ENCODE measurements at regions not wholly inside any gene's neighbourhood (a gene's known extent, or its start where the extent isn't known, plus 50 kb on each side); places are given as distances from the start of the nearest gene placed in this dataset.

GRCh38 chr22:47372596-47373385 lies 610.3 kb downstream of the TBC1D22A start:
- WGBS (ENCODE audit: insufficient coverage): 90% methylated on average over 23 of the region's 27 CpGs
- H3K4me3 ChIP-seq (ENCODE audit: control insufficient read depth in 1 of 2, extremely low read depth in 1 of 2, low read length in 1 of 2): no peak overlapping the region
- POLR2A ChIA-PET: no interaction called here
- CTCF ChIA-PET: no interaction called here
- H3K36me3 ChIP-seq (ENCODE audit: control insufficient read depth in 2 of 2, extremely low read depth in 1 of 2, insufficient read depth in 1 of 2, low read length in 1 of 2): no peaks in the 10 kb centered on the region
- no peaks in the 10 kb centered on the region for H3K4me1 ChIP-seq (ENCODE audit: control insufficient read depth in 1 of 2, extremely low read depth in 1 of 2, insufficient read depth in 2 of 2, low read length in 2 of 2)
- H3K9me3 ChIP-seq: no peaks in the 10 kb centered on the region
- Mint-ChIP-seq H3K4me1 (no peaks in the 10 kb centered on the region), H3K27me3 (peaks cover 12 to 17% of the 10 kb centered on the region in 2 donors), H3K27ac (no peak overlapping the region), H3K36me3 (no peaks in the 10 kb centered on the region), H3K4me3 (no peak overlapping the region), H3K9me3 (no peaks in the 10 kb centered on the region)
- ATAC-seq (replicated peaks in 1 of 4) (no peak), DNase-seq (no peak)
- H3K27ac ChIP-seq (ENCODE audit: low read length): no peak overlapping the region
- H3K27me3 ChIP-seq (replicated peaks in 1 of 2; ENCODE audit: control insufficient read depth in 2 of 2, extremely low read depth in 1 of 2, insufficient read depth in 2 of 2, low read length in 1 of 2): peaks cover 0 to 45% of the 10 kb centered on the region in 2 experiments

DNA sequence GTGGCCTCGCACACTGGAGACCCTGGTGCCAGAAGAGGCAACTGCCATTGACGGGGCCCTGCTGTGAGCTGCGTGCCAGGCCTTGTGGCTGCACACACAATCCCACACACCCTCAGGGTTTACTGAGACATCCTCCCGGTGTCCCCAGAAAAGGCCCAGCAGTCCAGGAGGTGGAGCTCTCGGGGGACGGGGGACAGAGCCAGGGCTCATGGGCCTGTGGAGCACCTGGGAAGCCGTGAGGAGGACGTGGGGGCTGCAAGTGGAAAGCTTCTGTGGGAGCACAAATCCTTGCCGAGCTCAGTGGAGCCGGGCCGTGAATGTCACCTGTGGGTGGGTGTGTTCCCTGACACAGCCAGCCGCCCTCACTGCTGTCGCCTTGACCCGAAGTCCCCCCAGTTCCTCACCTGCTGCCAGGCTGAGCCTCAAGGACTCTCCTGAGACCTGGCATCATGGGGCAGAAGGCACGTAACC lies 609.7 kb downstream of the TBC1D22A start:
- no peak overlapping the region for H3K27ac ChIP-seq (ENCODE audit: low read length)
- no peaks in the 10 kb centered on the region for H3K36me3 Mint-ChIP-seq
- peaks cover 0 to 49% of the 10 kb centered on the region in 2 experiments for H3K27me3 ChIP-seq (replicated peaks in 1 of 2; ENCODE audit: control insufficient read depth in 2 of 2, extremely low read depth in 1 of 2, insufficient read depth in 2 of 2, low read length in 1 of 2)
- peaks cover 12 to 22% of the 10 kb centered on the region in 2 donors for H3K27me3 Mint-ChIP-seq
- H3K4me3 ChIP-seq (ENCODE audit: control insufficient read depth in 1 of 2, extremely low read depth in 1 of 2, low read length in 1 of 2): no peak overlapping the region
- POLR2A ChIA-PET: no interaction called here
- no peak overlapping the region for H3K4me3 Mint-ChIP-seq
- no peaks in the 10 kb centered on the region for H3K4me1 Mint-ChIP-seq
- no peaks in the 10 kb centered on the region for H3K36me3 ChIP-seq (ENCODE audit: control insufficient read depth in 2 of 2, extremely low read depth in 1 of 2, insufficient read depth in 1 of 2, low read length in 1 of 2)
- H3K9me3 Mint-ChIP-seq: no peaks in the 10 kb centered on the region
- CTCF ChIA-PET: no interaction called here
- H3K27ac Mint-ChIP-seq: no peak overlapping the region
- H3K9me3 ChIP-seq: no peaks in the 10 kb centered on the region
- DNase-seq (no peak), ATAC-seq (replicated peaks in 1 of 4) (no peak)
- no peaks in the 10 kb centered on the region for H3K4me1 ChIP-seq (ENCODE audit: control insufficient read depth in 1 of 2, extremely low read depth in 1 of 2, insufficient read depth in 2 of 2, low read length in 2 of 2)
- WGBS (ENCODE audit: insufficient coverage): 82% methylated on average over 12 of the region's 15 CpGs

- Histone ChIP-seq H3K27me3 (replicated peaks in 1 of 2; ENCODE audit: control insufficient read depth in 2 of 2, extremely low read depth in 1 of 2, insufficient read depth in 2 of 2, low read length in 1 of 2) (peaks cover 0 to 48% of the 10 kb centered on the region in 2 experiments), H3K4me3 (ENCODE audit: control insufficient read depth in 1 of 2, extremely low read depth in 1 of 2, low read length in 1 of 2) (no peak overlapping the region), H3K36me3 (ENCODE audit: control insufficient read depth in 2 of 2, extremely low read depth in 1 of 2, insufficient read depth in 1 of 2, low read length in 1 of 2) (no peaks in the 10 kb centered on the region), H3K9me3 (no peaks in the 10 kb centered on the region), H3K4me1 (ENCODE audit: control insufficient read depth in 1 of 2, extremely low read depth in 1 of 2, insufficient read depth in 2 of 2, low read length in 2 of 2) (no peaks in the 10 kb centered on the region), H3K27ac (ENCODE audit: low read length) (no peak overlapping the region)
- Mint-ChIP-seq H3K4me1 (no peaks in the 10 kb centered on the region), H3K36me3 (no peaks in the 10 kb centered on the region), H3K27me3 (peaks cover 12 to 22% of the 10 kb centered on the region in 2 donors), H3K9me3 (no peaks in the 10 kb centered on the region), H3K4me3 (no peak overlapping the region), H3K27ac (no peak overlapping the region)
- no peak for ATAC-seq (replicated peaks in 1 of 4)
- ChIA-PET CTCF (no interaction called here), POLR2A (no interaction called here)
- DNase-seq: peak in 1 of 35 experiments; percentile 8
- 85% methylated on average over 10 of the region's 15 CpGs for WGBS (ENCODE audit: insufficient coverage)
Observed at GRCh38 chr22:47371263-47372090, 609.0 kb downstream of the TBC1D22A start.

DNA sequence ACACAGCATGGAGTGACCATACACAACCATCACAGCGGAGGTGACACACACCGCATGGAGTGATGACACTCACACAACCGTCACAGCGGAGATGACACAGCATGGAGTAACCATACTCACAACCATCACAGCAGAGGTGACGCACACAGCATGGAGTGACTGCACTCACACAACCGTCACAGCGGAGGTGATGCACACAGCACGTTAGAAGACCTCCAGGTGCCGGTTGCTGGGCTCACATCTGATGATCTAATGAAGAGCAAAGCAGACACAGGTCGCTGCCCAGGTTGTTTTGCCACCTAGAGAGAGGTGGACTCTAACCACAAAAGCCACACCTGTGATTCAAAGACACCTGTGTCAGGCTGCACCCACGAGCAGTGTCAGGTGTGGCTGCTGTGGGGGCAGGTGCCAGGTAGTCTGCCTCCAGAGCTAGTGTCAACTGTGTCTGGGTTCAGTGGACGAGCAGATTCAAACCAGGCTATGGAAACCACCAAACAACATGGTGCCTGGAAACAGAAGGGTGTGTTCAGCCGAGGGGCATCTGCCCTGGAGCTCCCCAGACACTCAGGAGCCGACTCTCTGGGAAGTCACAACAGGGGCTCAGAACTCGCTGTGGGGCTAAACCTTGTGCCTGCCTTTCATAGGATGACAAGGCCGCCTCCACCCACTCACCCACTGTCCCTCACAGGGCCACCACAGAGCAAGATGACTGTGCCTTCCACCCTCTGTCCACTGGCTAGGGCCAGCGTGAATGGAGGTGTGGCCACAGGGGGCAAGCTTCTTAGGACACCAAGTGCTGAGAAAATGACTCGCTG lies 608.2 kb downstream of the TBC1D22A start:
- CTCF ChIA-PET: no interaction called here
- Mint-ChIP-seq H3K4me3 (no peak overlapping the region), H3K4me1 (no peaks in the 10 kb centered on the region), H3K9me3 (peaks cover 0 to 2% (median 0%) of the 10 kb centered on the region in 3 donors), H3K36me3 (no peaks in the 10 kb centered on the region), H3K27ac (no peak overlapping the region), H3K27me3 (peaks cover 16 to 24% of the 10 kb centered on the region in 2 donors)
- H3K27ac ChIP-seq (ENCODE audit: low read length): no peak overlapping the region
- H3K4me1 ChIP-seq (ENCODE audit: control insufficient read depth in 1 of 2, extremely low read depth in 1 of 2, insufficient read depth in 2 of 2, low read length in 2 of 2): no peaks in the 10 kb centered on the region
- peak in 1 of 35 experiments; percentile 19 for DNase-seq
- H3K27me3 ChIP-seq (replicated peaks in 1 of 2; ENCODE audit: control insufficient read depth in 2 of 2, extremely low read depth in 1 of 2, insufficient read depth in 2 of 2, low read length in 1 of 2): peaks cover 0 to 51% of the 10 kb centered on the region in 2 experiments
- H3K4me3 ChIP-seq (ENCODE audit: control insufficient read depth in 1 of 2, extremely low read depth in 1 of 2, low read length in 1 of 2): no peak overlapping the region
- POLR2A ChIA-PET: no interaction called here
- H3K9me3 ChIP-seq: no peaks in the 10 kb centered on the region
- H3K36me3 ChIP-seq (ENCODE audit: control insufficient read depth in 2 of 2, extremely low read depth in 1 of 2, insufficient read depth in 1 of 2, low read length in 1 of 2): no peaks in the 10 kb centered on the region
- WGBS (ENCODE audit: insufficient coverage): 63% methylated on average over 15 of the region's 18 CpGs
- ATAC-seq (replicated peaks in 1 of 4): no peak

DNA sequence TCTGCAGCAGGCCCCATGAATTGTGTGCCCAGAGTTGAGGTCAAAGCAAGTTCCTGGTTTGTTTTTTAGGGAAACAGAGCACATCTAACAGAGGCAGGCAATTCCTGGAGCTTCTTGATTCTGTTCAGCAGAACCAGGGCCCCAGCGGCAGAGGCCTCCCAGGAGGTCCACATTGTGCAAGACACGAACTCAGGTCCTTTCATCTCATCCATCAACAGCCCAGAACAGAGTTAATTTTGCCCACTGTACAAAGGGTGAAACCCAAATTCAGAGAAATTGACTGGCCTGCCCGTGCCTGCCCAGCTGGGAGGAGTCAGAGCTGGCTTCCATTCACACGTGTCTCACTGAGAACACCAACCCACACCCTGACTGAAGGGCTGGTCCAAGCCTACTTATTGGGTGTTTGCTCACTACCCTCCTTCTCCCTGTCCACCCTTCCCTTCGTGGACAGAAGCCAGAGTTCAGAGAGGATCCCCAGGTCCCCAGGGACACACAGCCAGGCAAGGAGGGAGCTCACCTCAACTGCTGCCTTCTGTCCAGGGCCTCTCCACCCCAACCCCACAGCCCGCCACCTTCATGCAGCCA lies 607.1 kb downstream of the TBC1D22A start:
- Mint-ChIP-seq H3K27me3 (peaks cover 16 to 24% of the 10 kb centered on the region in 2 donors), H3K27ac (no peak overlapping the region), H3K4me3 (no peak overlapping the region), H3K36me3 (no peaks in the 10 kb centered on the region), H3K4me1 (no peaks in the 10 kb centered on the region), H3K9me3 (peaks cover 0 to 4% (median 2%) of the 10 kb centered on the region in 3 donors)
- no peak for ATAC-seq (replicated peaks in 1 of 4)
- no peaks in the 10 kb centered on the region for H3K9me3 ChIP-seq
- H3K36me3 ChIP-seq (ENCODE audit: control insufficient read depth in 2 of 2, extremely low read depth in 1 of 2, insufficient read depth in 1 of 2, low read length in 1 of 2): no peaks in the 10 kb centered on the region
- H3K27me3 ChIP-seq (replicated peaks in 1 of 2; ENCODE audit: control insufficient read depth in 2 of 2, extremely low read depth in 1 of 2, insufficient read depth in 2 of 2, low read length in 1 of 2): peaks cover 0 to 46% of the 10 kb centered on the region in 2 experiments
- no peaks in the 10 kb centered on the region for H3K4me1 ChIP-seq (ENCODE audit: control insufficient read depth in 1 of 2, extremely low read depth in 1 of 2, insufficient read depth in 2 of 2, low read length in 2 of 2)
- ChIA-PET CTCF (no interaction called here), POLR2A (no interaction called here)
- no peak overlapping the region for H3K4me3 ChIP-seq (ENCODE audit: control insufficient read depth in 1 of 2, extremely low read depth in 1 of 2, low read length in 1 of 2)
- peak in 1 of 35 experiments; percentile 11 for DNase-seq
- no peak overlapping the region for H3K27ac ChIP-seq (ENCODE audit: low read length)
- WGBS (ENCODE audit: insufficient coverage): 47% methylated on average over 4 of the region's 6 CpGs

DNA sequence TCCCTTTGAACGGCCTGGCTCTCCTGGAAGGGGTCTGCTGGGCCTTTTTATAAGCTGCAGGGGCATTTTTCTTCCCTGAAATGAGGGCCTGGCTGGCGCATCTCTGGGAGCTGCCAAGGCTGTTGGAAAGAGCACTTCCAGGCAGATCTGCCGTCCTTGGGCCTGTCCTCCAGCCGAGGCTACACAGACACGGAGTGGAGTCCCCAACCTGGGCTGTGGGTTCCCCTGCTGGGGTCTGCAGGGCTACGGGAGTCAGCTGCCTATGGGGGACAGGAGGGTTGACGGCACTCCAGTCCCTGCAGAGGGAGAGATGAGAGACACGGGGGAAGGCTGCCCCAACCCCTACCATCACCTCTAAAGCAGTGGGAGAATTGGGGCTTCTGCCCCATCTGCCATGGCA lies 606.6 kb downstream of the TBC1D22A start:
- Histone ChIP-seq H3K36me3 (ENCODE audit: control insufficient read depth in 2 of 2, extremely low read depth in 1 of 2, insufficient read depth in 1 of 2, low read length in 1 of 2) (no peaks in the 10 kb centered on the region), H3K4me1 (ENCODE audit: control insufficient read depth in 1 of 2, extremely low read depth in 1 of 2, insufficient read depth in 2 of 2, low read length in 2 of 2) (no peaks in the 10 kb centered on the region), H3K9me3 (no peaks in the 10 kb centered on the region), H3K27ac (ENCODE audit: low read length) (no peak overlapping the region), H3K27me3 (replicated peaks in 1 of 2; ENCODE audit: control insufficient read depth in 2 of 2, extremely low read depth in 1 of 2, insufficient read depth in 2 of 2, low read length in 1 of 2) (peaks cover 0 to 44% of the 10 kb centered on the region in 2 experiments), H3K4me3 (ENCODE audit: control insufficient read depth in 1 of 2, extremely low read depth in 1 of 2, low read length in 1 of 2) (no peak overlapping the region)
- Mint-ChIP-seq H3K4me3 (no peak overlapping the region), H3K27ac (no peak overlapping the region), H3K9me3 (peaks cover 5 to 8% (median 6%) of the 10 kb centered on the region in 3 donors), H3K4me1 (no peaks in the 10 kb centered on the region), H3K36me3 (no peaks in the 10 kb centered on the region), H3K27me3 (peaks cover 16 to 22% of the 10 kb centered on the region in 2 donors)
- 74% methylated on average over 5 of the region's 8 CpGs for WGBS (ENCODE audit: insufficient coverage)
- ATAC-seq (replicated peaks in 1 of 4) (no peak), DNase-seq (no peak)
- ChIA-PET POLR2A (no interaction called here), CTCF (no interaction called here)

Data from T-cell (primary cell).